ENCODE measurements at regions not wholly inside any gene's neighbourhood (a gene's known extent, or its start where the extent isn't known, plus 50 kb on each side); places are given as distances from the start of the nearest gene placed in this dataset.
"Not testable (repeated sequence)": the region's sequence is repeated elsewhere in the genome, so short reads cannot be mapped to it uniquely, and the experiment has no call there.

GRCh38 chr1:105087506-105087905 lies 1337.8 kb downstream of the AMY1C start:
- H3K4me1 ChIP-seq (ENCODE audit: insufficient read depth, low read length), result no peaks in the 10 kb centered on the region
- H3K27me3 ChIP-seq (ENCODE audit: insufficient read depth, low read length), result no peaks in the 10 kb centered on the region
- no peaks in the 10 kb centered on the region for H3K9me3 ChIP-seq (ENCODE audit: low read length)
- H2AFZ ChIP-seq (ENCODE audit: low read depth, low read length), result no peak overlapping the region
- no peaks in the 10 kb centered on the region for H3K36me3 ChIP-seq (ENCODE audit: insufficient read depth, low read length)
- no peak overlapping the region for H3K4me3 ChIP-seq (ENCODE audit: low read length)

GRCh38 chr1:105088166-105088565 lies 1338.5 kb downstream of the AMY1C start:
- no peaks in the 10 kb centered on the region for H3K9me3 ChIP-seq (ENCODE audit: low read length)
- no peaks in the 10 kb centered on the region for H3K27me3 ChIP-seq (ENCODE audit: insufficient read depth, low read length)
- no peak overlapping the region for H2AFZ ChIP-seq (ENCODE audit: low read depth, low read length)
- no peaks in the 10 kb centered on the region for H3K36me3 ChIP-seq (ENCODE audit: insufficient read depth, low read length)
- H3K4me1 ChIP-seq (ENCODE audit: insufficient read depth, low read length), result no peaks in the 10 kb centered on the region
- no peak overlapping the region for H3K4me3 ChIP-seq (ENCODE audit: low read length)

DNA sequence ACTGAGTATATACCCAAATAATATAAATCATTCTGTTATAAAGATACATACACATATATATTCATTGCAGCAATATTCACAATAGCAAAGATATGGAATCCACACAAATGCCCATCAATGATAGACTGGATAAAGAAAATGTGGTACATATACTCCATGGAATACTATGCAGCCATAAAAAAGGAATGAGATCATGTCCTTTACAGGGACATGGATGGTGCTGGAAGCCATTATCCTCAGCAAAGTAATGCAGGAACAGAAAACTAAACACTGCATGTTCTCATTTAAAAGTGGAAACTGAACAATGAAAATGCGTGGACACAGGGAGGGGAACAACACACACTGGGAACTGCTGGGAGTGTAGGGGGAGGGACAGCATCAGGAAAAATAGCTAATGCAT lies 1344.2 kb downstream of the AMY1C start:
- not testable (repeated sequence) for H3K36me3 ChIP-seq (ENCODE audit: insufficient read depth, low read length); H3K4me1 ChIP-seq (ENCODE audit: insufficient read depth, low read length); H2AFZ ChIP-seq (ENCODE audit: low read depth, low read length); H3K4me3 ChIP-seq (ENCODE audit: low read length); H3K9me3 ChIP-seq (ENCODE audit: low read length); H3K27me3 ChIP-seq (ENCODE audit: insufficient read depth, low read length)

DNA sequence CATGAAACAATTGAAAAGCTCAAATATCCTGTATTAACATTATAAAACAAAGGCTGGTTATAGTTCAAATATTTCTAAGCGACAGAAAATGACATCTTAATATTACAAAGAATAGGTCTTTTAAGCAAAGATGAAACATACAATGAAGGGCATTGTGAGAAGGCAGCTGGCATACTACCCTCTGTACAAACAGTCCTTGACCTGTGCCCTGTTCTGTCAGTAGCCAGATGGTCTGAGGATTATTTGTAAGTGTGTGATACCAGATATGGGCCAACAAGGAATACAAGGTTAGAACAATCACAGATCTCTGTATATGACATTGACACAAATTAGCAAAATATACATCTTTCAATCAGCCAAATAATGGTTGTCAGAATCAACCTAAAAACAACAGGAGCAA lies 1350.4 kb downstream of the AMY1C start:
- Histone ChIP-seq H3K27me3 (ENCODE audit: insufficient read depth, low read length) (no peaks in the 10 kb centered on the region), H3K4me3 (ENCODE audit: low read length) (no peak overlapping the region), H3K9me3 (ENCODE audit: low read length) (no peaks in the 10 kb centered on the region), H3K36me3 (ENCODE audit: insufficient read depth, low read length) (no peaks in the 10 kb centered on the region), H3K4me1 (ENCODE audit: insufficient read depth, low read length) (peaks cover 2% of the 10 kb centered on the region), H2AFZ (ENCODE audit: low read depth, low read length) (no peak overlapping the region)

DNA sequence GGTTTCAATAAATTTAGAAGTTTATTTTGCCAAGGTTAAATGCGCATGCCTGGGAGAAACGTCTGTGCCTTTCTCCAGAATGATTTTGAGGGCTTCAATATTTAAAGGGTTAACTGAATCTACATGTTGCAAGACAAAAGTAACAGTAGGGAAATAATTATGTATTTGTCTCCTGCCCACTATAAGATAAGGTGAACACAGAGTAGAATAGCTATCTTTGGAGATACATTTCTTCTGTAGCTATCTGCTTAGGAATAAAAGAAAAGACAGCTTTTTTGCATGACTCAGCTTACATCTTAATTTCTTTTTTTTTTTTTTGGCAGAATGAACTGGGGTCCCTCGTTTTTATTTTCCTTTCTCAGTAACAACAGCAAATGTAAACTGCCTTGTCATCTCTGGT lies 1351.6 kb downstream of the AMY1C start:
- H3K27me3 ChIP-seq (ENCODE audit: insufficient read depth, low read length), result no peaks in the 10 kb centered on the region
- no peak overlapping the region for H3K4me3 ChIP-seq (ENCODE audit: low read length)
- H3K4me1 ChIP-seq (ENCODE audit: insufficient read depth, low read length), result peaks cover 2% of the 10 kb centered on the region
- H3K9me3 ChIP-seq (ENCODE audit: low read length), result no peaks in the 10 kb centered on the region
- no peaks in the 10 kb centered on the region for H3K36me3 ChIP-seq (ENCODE audit: insufficient read depth, low read length)
- no peak overlapping the region for H2AFZ ChIP-seq (ENCODE audit: low read depth, low read length)

DNA sequence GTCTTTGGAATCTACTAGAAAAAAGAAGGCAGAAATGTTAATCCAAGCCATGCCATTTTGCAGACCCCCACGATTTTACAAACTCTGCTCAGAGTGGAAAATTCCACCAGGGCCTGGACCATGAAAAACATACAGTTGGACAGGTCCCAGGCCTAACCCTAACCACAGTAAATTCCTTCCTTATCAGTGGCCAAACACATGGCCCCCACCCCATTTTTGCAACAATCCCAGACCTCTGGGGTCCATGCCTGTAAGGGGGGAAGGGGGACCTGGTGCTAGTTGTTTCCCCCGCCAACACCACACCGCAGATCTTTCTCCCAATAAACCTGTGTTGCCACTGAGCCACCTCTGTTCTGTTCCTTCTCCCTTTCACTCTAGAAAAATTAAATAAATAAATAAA lies 1352.7 kb downstream of the AMY1C start:
- no peaks in the 10 kb centered on the region for H3K36me3 ChIP-seq (ENCODE audit: insufficient read depth, low read length)
- no peaks in the 10 kb centered on the region for H3K9me3 ChIP-seq (ENCODE audit: low read length)

DNA sequence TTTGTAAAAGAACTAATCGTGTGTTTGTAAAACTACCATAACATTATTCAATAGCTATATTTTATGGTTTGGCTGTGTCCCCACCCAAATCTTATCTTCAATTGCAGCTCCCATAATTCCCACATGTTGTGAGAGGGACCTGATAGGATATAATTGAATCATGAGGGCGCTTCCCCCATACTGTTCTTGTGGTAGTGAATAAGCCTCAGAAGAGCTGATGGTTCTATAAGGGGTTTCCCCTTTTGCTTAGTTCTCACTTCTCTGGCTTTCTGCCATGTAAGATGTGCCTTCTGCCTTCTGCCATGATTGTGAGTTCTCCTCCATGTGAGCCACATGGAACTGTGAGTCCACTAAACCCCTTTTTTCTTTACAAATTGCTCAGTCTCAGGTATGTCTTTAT lies 1372.3 kb downstream of the AMY1C start:
- Histone ChIP-seq H2AFZ (ENCODE audit: low read depth, low read length) (no peak overlapping the region), H3K9me3 (ENCODE audit: low read length) (no peaks in the 10 kb centered on the region), H3K4me1 (ENCODE audit: insufficient read depth, low read length) (no peaks in the 10 kb centered on the region), H3K27me3 (ENCODE audit: insufficient read depth, low read length) (no peaks in the 10 kb centered on the region), H3K4me3 (ENCODE audit: low read length) (no peak overlapping the region), H3K36me3 (ENCODE audit: insufficient read depth, low read length) (no peaks in the 10 kb centered on the region)

More for the DNA sequence above, 1352.7 kb downstream of the AMY1C start:
- H2AFZ ChIP-seq (ENCODE audit: low read depth, low read length), result no peak overlapping the region
- H3K4me3 ChIP-seq (ENCODE audit: low read length), result no peak overlapping the region
- peaks cover 2% of the 10 kb centered on the region for H3K4me1 ChIP-seq (ENCODE audit: insufficient read depth, low read length)
- no peaks in the 10 kb centered on the region for H3K27me3 ChIP-seq (ENCODE audit: insufficient read depth, low read length)

- H3K36me3 ChIP-seq (ENCODE audit: insufficient read depth, low read length), result no peaks in the 10 kb centered on the region
- no peak overlapping the region for H2AFZ ChIP-seq (ENCODE audit: low read depth, low read length)
- no peak overlapping the region for H3K4me3 ChIP-seq (ENCODE audit: low read length)
- H3K9me3 ChIP-seq (ENCODE audit: low read length), result no peaks in the 10 kb centered on the region
- no peaks in the 10 kb centered on the region for H3K4me1 ChIP-seq (ENCODE audit: insufficient read depth, low read length)
- H3K27me3 ChIP-seq (ENCODE audit: insufficient read depth, low read length), result no peaks in the 10 kb centered on the region
These were observed 1388.1 kb downstream of the AMY1C start for GRCh38 chr1:105137543-105138457.

GRCh38 chr1:105138458-105138893 lies 1388.8 kb downstream of the AMY1C start:
- H3K4me1 ChIP-seq (ENCODE audit: insufficient read depth, low read length), result no peaks in the 10 kb centered on the region
- no peak overlapping the region for H2AFZ ChIP-seq (ENCODE audit: low read depth, low read length)
- H3K36me3 ChIP-seq (ENCODE audit: insufficient read depth, low read length), result no peaks in the 10 kb centered on the region
- H3K9me3 ChIP-seq (ENCODE audit: low read length), result no peaks in the 10 kb centered on the region
- no peak overlapping the region for H3K4me3 ChIP-seq (ENCODE audit: low read length)
- no peaks in the 10 kb centered on the region for H3K27me3 ChIP-seq (ENCODE audit: insufficient read depth, low read length)

DNA sequence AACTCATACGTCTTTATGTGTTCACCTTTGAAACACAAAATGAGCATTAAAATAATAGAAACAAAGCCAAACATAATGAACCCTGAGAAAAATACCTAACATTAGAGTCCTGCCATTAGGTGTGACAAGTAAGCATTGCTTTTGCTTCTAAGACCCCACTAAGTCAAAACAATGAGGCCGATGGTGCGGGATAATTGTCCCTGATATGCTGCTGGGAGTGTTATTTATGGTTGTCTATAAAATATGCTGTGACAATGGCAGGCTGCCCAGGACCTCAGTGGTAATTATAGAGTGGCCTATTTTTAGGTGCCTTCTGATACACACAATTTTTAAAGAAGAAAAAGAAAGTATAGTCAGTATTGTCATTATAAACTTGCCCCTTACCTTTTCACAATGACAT lies 1423.1 kb downstream of the AMY1C start:
- Histone ChIP-seq H3K27me3 (ENCODE audit: insufficient read depth, low read length) (no peaks in the 10 kb centered on the region), H2AFZ (ENCODE audit: low read depth, low read length) (no peak overlapping the region), H3K4me1 (ENCODE audit: insufficient read depth, low read length) (no peaks in the 10 kb centered on the region)

GRCh38 chr1:105180789-105181188 lies 1431.1 kb downstream of the AMY1C start:
- no peak overlapping the region for H2AFZ ChIP-seq (ENCODE audit: low read depth, low read length)
- no peak overlapping the region for H3K4me3 ChIP-seq (ENCODE audit: low read length)

More for the DNA sequence above, 1423.1 kb downstream of the AMY1C start:
- H3K9me3 ChIP-seq (ENCODE audit: low read length), result no peaks in the 10 kb centered on the region
- no peaks in the 10 kb centered on the region for H3K36me3 ChIP-seq (ENCODE audit: insufficient read depth, low read length)
- no peak overlapping the region for H3K4me3 ChIP-seq (ENCODE audit: low read length)

GRCh38 chr1:105204836-105205371 lies 1455.2 kb downstream of the AMY1C start:
- Histone ChIP-seq H3K4me3 (ENCODE audit: low read length) (no peak overlapping the region), H3K9me3 (ENCODE audit: low read length) (no peaks in the 10 kb centered on the region), H3K27me3 (ENCODE audit: insufficient read depth, low read length) (no peaks in the 10 kb centered on the region), H2AFZ (ENCODE audit: low read depth, low read length) (no peak overlapping the region), H3K4me1 (ENCODE audit: insufficient read depth, low read length) (no peaks in the 10 kb centered on the region), H3K36me3 (ENCODE audit: insufficient read depth, low read length) (no peaks in the 10 kb centered on the region)

More at GRCh38 chr1:105180789-105181188, 1431.1 kb downstream of the AMY1C start:
- Histone ChIP-seq H3K27me3 (ENCODE audit: insufficient read depth, low read length) (no peaks in the 10 kb centered on the region), H3K9me3 (ENCODE audit: low read length) (no peaks in the 10 kb centered on the region), H3K4me1 (ENCODE audit: insufficient read depth, low read length) (no peaks in the 10 kb centered on the region), H3K36me3 (ENCODE audit: insufficient read depth, low read length) (no peaks in the 10 kb centered on the region)

DNA sequence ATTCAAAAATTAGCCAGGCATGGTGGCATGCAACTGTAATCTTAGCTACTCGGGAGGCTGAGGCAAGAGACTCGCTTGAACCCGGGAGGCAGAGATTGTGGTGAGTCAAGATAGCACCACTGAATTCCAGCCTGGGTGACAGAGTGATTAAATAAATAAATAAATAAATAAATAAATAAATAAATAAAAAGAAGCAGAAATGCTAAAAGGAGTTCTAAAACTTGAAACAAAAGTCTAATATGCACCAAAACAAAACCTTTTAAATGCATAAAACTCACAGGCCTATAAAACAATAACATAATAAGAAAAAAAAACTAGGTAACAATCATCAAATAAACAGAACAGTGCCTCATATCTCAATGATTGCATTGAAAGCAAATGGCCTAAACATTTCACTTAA lies 1458.9 kb downstream of the AMY1C start:
- Histone ChIP-seq H3K9me3 (ENCODE audit: low read length) (no peaks in the 10 kb centered on the region), H3K4me1 (ENCODE audit: insufficient read depth, low read length) (no peaks in the 10 kb centered on the region), H3K4me3 (ENCODE audit: low read length) (no peak overlapping the region), H2AFZ (ENCODE audit: low read depth, low read length) (no peak overlapping the region), H3K27me3 (ENCODE audit: insufficient read depth, low read length) (no peaks in the 10 kb centered on the region), H3K36me3 (ENCODE audit: insufficient read depth, low read length) (no peaks in the 10 kb centered on the region)
